HG03439 (cell line): ENCODE measurements at regions not wholly inside any gene's neighbourhood (a gene's known extent, or its start where the extent isn't known, plus 50 kb on each side); places are given as distances from the start of the nearest gene placed in this dataset.

Source experiments
- ATAC-seq: cut with Tn5 transposase; IDR thresholded peaks from one replicate; pipeline ENCODE4 v1.9.1; 2021; ENCODE audit warnings: mild to moderate bottlenecking, moderate library complexity; ENCODE audit not compliant: unreplicated experiment

GRCh38 chr2:103103678-103104077, 341.8 kb downstream of the TMEM182 start:
- no peak for ATAC-seq

GRCh38 chr2:103119352-103119751, 357.5 kb downstream of the TMEM182 start:
- no peak for ATAC-seq

GRCh38 chr2:103121106-103121505, 359.3 kb downstream of the TMEM182 start:
- ATAC-seq = no peak

GRCh38 chr2:103123516-103123915, 361.7 kb downstream of the TMEM182 start:
- no peak for ATAC-seq

- no peak for ATAC-seq
Observed at GRCh38 chr2:103130857-103131256, 369.0 kb downstream of the TMEM182 start.

GRCh38 chr2:103132536-103133217, 370.8 kb downstream of the TMEM182 start:
- ATAC-seq = peak; percentile 86

- no peak for ATAC-seq
Observed at GRCh38 chr2:103135679-103136078, 373.8 kb downstream of the TMEM182 start.

- ATAC-seq = no peak
Observed at GRCh38 chr2:103138123-103138901, 376.5 kb downstream of the TMEM182 start.

- no peak for ATAC-seq
Observed at GRCh38 chr2:103139628-103140268, 377.9 kb downstream of the TMEM182 start.

- ATAC-seq = no peak
Observed at GRCh38 chr2:103144837-103145236, 383.0 kb downstream of the TMEM182 start.

- no peak for ATAC-seq
Observed at GRCh38 chr2:103145739-103146138, 383.9 kb downstream of the TMEM182 start.

- ATAC-seq = no peak
Observed at GRCh38 chr2:103151046-103151445, 389.2 kb downstream of the TMEM182 start.

GRCh38 chr2:103152556-103152955, 390.7 kb downstream of the TMEM182 start:
- no peak for ATAC-seq

GRCh38 chr2:103153580-103154284, 391.9 kb downstream of the TMEM182 start:
- no peak for ATAC-seq

GRCh38 chr2:103155308-103155707, 393.5 kb downstream of the TMEM182 start:
- ATAC-seq = no peak

- ATAC-seq = no peak
Observed at GRCh38 chr2:103159018-103159417, 397.2 kb downstream of the TMEM182 start.

GRCh38 chr2:103161456-103162289, 399.8 kb downstream of the TMEM182 start:
- peak; percentile 54 for ATAC-seq

- no peak for ATAC-seq
Observed at GRCh38 chr2:103164748-103165147, 402.9 kb downstream of the TMEM182 start.

GRCh38 chr2:103165836-103166235, 404.0 kb downstream of the TMEM182 start:
- ATAC-seq = no peak
